Right hindlimb (tissue), 1 donor: ENCODE measurements at regions not wholly inside any gene's neighbourhood (a gene's known extent, or its start where the extent isn't known, plus 50 kb on each side); places are given as distances from the start of the nearest gene placed in this dataset.

ENCODE experiments used
- DNase-seq: peaks from one replicate; pipeline ENCODE4 v3.0.0-alpha.2; 2018

GRCh38 chrX:129077424-129078170, 445.7 kb downstream of the SMARCA1 start:
- DNase-seq: no peak

DNA sequence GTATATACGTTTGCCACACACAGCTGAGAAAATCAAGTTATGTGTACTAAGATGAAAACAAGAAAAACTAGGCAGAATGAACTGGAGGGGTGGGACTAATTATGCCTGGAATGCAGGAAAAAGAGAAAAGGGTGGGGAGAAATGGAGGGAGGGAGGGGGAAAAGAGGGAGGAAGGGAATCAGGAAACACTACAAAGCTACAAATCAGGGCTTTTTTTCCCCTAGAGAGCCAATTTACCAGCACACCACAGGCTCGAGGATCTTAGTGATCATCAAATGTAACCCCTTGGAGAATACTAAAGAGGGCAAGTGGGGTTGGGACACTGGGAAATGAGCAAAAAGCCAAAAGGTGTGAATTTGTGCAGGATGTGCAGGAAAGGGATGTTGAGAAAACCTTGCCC, 451.9 kb downstream of the SMARCA1 start:
- DNase-seq: no peak

GRCh38 chrX:129065895-129066294, 457.4 kb downstream of the SMARCA1 start:
- no peak for DNase-seq

DNA sequence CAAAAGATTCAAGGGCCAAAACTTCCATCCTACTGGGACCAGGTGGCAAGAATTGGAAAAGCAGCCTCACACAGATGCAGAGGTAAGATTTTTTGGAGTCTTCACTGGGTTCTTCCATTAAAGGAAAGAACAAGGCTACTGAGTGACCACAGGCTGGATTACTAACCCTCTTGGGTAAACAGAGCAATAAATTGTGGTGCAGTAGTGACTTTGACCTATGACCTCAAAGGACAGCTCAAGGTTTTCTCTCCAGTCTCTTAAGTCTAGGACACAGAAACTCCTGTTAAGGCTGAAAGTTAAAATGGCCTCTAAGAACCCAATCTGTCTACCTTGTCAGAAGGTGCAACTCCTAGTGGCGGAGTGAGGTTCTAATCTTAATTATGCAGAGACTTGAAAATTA, 464.9 kb downstream of the SMARCA1 start:
- DNase-seq: no peak

DNA sequence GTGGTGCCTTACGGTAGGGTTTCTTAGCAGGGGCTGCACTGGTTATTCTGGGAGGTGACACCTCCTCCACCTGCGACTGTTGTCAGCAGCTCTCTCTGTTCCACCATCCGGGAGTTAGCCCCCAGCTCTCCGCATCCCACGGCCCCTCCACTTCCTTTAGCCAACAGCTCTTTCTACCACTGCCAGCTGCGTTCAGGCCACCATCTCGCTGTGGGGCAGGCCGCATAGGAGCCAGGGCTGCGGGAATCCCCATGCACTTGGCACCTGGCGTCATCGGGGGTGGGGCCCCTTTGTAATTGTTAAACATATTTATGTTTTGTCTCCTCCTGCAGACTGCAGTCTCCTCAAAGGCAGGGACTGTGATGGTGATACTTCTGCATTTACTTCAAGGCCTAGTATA, 480.2 kb downstream of the SMARCA1 start:
- DNase-seq: no peak

DNA sequence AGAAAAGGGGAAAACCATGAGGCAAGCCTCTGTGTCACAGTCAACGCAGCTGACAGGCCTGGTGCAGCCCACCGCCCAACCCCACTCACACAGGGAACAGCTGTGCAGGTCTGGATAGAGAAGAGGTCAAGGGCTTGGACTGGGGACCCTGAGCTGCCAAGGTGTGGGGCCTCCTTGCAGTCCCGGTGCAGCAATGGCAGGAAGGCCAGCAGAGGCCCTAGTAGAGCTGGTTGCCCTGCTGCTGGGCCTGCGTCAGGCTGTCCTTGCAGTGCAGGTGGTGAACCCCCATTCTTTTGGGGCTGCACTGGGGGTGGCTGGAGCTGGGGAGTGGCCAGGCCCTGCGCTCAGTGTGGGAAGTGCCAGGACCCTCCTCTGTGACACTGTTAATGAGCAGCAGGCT, 482.0 kb downstream of the SMARCA1 start:
- no peak for DNase-seq

DNA sequence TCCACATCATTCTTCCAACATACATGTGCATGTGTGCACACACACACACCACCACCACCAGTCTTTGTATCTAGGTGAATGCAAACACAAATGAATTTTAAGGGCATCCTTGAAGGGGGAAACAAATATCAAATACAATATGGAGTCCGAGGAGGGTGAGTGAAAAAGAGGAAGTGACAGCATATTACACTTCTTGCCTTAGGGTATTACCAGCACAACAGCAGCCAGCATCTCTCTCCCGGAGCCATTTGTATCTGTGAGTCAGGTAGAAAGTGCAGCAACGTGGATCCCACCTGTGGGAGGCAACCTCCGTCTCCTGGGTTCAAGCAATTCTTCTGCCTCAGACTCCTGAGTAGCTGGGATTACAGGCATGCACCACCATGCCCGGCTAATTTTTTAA, 483.2 kb downstream of the SMARCA1 start:
- no peak for DNase-seq

- no peak for DNase-seq
Observed at GRCh38 chrX:129039176-129039575, 484.1 kb downstream of the SMARCA1 start.

GRCh38 chrX:129037389-129037788, 485.9 kb downstream of the SMARCA1 start:
- DNase-seq: no peak

- DNase-seq: no peak
Observed at GRCh38 chrX:129035180-129035579, 488.1 kb downstream of the SMARCA1 start.

GRCh38 chrX:129034196-129034595, 489.1 kb downstream of the SMARCA1 start:
- no peak for DNase-seq

DNA sequence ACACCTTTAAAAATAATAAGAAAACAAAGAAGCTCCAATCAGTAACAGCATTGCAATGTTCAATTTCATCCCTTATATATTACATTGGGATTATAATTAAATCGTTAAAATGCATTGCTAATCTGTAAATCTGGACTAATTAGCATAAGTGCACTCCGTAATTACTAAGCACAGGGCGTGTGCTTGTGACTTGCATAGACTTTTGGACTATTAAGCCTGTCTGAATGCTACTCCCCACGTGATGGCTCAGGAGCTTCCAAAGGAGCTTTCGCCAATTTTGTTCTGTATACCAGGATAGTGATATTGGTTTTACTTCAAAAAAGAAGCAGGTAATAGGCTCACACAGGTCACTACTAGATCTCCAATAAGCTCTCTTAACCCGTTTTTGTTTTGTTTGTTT, 497.1 kb downstream of the SMARCA1 start:
- no peak for DNase-seq

DNA sequence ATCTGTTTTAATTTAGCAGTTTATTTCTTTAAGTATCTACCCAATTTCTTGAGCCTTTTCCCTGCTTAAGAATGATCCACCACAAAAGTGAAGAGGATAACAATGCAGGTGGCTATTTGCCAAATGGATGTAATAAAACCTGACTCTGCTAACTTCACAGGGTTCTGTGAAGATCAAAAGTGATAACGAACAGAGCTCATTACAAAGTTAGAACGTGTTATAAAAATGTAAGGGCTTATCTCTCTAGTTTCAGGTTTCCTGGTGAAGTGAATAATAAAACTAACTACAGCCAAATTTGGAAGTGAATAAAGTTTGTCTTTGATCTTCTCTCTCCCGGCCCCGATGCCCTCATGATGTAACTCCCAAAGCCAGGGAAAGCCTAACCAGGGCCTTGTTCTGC, 497.9 kb downstream of the SMARCA1 start:
- no peak for DNase-seq

DNA sequence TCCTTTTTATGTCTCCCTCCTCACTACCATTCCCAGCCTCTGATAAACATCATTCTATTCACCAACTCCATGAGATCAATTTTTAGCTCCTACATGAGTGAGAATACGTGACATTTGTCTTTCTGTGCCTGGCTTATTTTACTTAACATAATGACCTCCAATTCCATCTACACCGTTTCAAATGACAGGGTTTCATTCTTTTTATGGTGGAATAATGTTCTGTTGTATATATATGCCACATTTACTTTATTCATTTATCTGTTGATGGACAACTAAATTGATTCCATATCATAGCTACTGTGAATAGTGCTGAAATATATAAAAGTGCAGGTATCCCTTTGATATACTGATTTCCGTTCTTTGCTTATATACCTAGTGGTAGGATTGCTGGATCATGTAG, 503.9 kb downstream of the SMARCA1 start:
- no peak for DNase-seq

DNA sequence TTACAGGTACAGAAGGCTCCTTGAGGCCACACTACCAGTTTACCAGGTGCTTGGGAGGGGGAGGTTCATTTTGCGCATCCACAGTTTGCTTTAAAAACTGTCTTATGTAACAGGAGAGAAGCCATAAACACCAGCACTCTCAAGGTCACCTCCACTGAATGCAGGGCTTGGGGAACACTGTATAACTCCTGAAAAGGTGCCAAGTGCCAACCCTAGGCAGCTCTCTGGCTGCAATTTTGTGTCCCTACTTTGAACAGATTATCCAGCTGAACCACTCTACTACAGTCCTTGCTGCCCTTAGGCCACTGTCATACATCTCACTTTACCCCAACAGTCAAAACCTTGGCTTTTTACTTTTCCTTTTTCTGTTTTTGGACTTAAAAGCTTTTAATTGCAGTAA, 507.9 kb downstream of the SMARCA1 start:
- no peak for DNase-seq

- no peak for DNase-seq
Observed at GRCh38 chrX:129013574-129013973, 509.7 kb downstream of the SMARCA1 start.

- DNase-seq: no peak
Observed at GRCh38 chrX:129007631-129008030, 515.7 kb downstream of the SMARCA1 start.

DNA sequence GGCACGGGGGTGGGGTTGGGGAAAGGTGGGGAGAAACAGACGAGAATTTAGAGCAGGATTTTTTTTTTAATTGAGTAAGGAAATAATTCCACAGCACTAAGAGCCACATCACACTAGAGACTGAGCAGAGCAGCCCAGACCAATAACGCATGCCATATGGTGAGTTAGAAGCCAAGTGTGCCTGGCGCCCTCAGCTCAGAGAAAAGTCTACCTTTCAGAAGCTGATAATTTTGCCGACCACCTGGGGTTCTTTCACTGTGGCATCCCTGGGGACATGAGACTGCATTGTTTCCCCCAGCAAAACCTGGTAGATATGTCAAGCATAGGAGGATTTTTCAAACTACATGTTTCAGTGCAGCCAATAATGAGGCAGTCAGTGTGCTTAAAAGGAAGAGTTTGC, 516.8 kb downstream of the SMARCA1 start:
- DNase-seq: no peak

DNA sequence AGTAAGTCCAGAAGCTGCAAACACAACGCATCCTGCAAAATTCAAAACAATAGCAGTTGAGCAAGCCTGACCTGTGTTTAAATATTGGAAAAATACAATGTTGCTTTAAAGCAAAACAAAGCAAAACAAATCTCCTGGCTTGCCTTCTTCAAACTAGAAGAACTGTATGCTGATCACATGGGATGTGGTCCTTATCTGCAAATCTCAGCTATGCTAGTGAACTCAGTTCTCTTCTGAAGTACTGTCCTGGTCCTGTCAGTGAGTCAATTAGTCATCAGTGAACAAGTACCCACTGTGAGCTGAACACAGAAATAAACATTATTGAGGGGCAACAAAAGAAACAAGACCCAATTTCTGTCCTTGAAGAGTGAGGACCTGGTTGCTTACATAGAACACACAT, 522.5 kb downstream of the SMARCA1 start:
- no peak for DNase-seq

GRCh38 chrX:129000018-129000417, 523.3 kb downstream of the SMARCA1 start:
- DNase-seq: no peak

DNA sequence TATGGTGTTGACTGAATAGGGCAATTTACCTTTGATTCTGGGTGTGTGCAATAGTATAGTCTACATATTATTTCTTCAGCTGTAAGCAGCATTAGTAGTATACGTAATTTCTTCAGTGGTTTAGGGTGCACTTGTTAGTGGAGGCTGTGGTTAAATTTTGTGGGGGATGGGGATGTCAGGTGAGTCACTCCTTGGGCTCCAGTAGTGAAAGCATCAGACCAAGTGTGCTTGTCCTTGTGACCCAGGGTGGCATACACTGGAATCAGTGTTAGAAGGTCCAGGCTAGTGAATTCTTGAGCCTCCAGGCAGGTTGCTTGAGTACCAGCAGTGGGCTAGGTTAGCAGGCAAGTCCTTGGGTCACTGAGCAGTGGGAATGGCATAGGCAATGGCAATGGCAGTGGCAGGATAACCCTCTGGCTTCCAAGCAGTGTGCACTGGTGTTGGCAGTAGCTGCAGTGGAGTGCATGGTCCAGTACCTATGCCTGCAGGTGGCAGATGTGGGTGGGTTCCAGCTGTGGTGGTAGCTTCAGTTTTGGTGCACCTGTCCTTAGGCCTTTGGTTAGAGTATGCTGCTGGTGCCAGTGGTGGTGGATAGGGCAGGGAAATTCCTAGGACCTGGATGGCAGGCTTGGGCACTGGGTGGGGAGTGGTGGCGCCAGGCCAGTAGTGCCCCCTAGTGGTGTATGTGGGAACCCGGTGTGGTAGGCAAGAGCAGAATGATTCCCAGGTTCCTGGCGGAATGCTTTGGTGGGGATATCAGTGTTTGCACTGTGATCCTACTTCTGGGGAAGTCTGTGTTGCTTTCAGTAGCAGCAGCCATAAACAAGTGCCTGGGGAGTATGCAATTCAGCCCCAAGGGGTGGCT, 531.0 kb downstream of the SMARCA1 start:
- no peak for DNase-seq

GRCh38 chrX:128975745-128976144, 547.5 kb downstream of the SMARCA1 start:
- peak; percentile 40 for DNase-seq

DNA sequence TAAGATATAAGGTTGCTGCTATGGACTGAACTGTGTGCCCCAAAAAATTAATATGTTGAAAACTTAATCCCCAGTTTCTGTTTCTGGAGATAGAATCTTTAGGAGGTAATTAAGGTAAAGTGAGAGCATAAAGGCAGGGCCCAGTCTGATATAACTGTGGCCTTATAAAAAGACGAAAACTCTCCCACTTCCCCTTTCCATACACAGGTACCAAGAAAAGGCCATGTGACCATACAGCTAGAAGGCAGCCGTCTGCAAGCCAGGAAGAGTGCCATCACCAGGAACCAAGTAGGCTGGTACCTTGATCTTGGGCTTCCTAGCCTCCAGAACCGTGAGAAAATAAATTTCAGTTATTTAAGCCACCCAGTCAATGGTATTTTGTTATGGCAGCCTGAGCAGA, 550.3 kb downstream of the SMARCA1 start:
- DNase-seq: no peak

DNA sequence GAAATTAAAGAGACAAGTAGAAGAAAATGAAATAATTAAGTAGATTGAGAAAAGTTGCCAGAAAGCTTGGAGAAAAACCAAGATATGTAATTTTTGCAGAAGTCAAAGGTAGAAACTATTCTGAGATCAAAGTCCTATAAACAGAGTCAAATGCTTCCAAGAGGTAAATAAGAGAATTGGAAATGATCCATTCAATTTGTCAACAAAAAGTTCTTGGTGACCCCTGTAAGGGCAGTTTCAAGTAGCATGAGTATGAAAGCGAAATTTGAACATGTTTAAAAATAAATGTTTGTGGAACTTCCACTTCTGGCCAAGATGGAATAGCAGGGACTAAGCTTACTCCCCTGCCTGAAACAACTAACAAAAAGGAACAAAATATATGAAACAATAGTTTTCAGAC, 562.0 kb downstream of the SMARCA1 start:
- DNase-seq: no peak
